ENCODE measurements at regions not wholly inside any gene's neighbourhood (a gene's known extent, or its start where the extent isn't known, plus 50 kb on each side); places are given as distances from the start of the nearest gene placed in this dataset.

- Mint-ChIP-seq H3K4me3 (no peak overlapping the region), H3K27ac (no peak overlapping the region), H3K9me3 (no peaks in the 10 kb centered on the region), H3K27me3 (ENCODE audit: insufficient read depth, low read depth, poor library complexity) (peaks cover 3% of the 10 kb centered on the region), H3K36me3 (ENCODE audit: low read depth) (no peaks in the 10 kb centered on the region), H3K4me1 (peaks cover 33% of the 10 kb centered on the region)
- Histone ChIP-seq H3K4me3 (no peak overlapping the region), H3K27ac (ENCODE audit: low read depth) (no peak overlapping the region), H2AFZ (no peak overlapping the region), H3K79me2 (replicated peaks; ENCODE audit: insufficient read depth) (no peaks in the 10 kb centered on the region), H4K20me1 (replicated peaks; ENCODE audit: insufficient read depth) (no peaks in the 10 kb centered on the region), H3K9me2 (ENCODE audit: insufficient read depth) (no peaks in the 10 kb centered on the region), H3K4me2 (no peak overlapping the region), H3K27me3 (ENCODE audit: insufficient read depth) (no peaks in the 10 kb centered on the region), H3K4me1 (ENCODE audit: insufficient read depth) (peaks cover 23% of the 10 kb centered on the region), H3F3A (replicated peaks; ENCODE audit: low read depth) (no peaks in the 10 kb centered on the region), H3K36me3 (ENCODE audit: insufficient read depth) (no peaks in the 10 kb centered on the region)
- ATAC-seq (no peak), DNase-seq (ENCODE audit: low spot score) (no peak)
- TF ChIP-seq JUNB (IDR thresholded peaks at IDR 0.05; ENCODE audit: unreplicated experiment) (no peak), ZNF462 (CRISPR knock-in tag; IDR thresholded peaks at IDR 0.05) (no peak), CTCF (conservative IDR thresholded peaks at IDR 0.05; ENCODE audit: low read depth in 2 of 2) (no peak), ZNF114 (CRISPR knock-in tag; IDR thresholded peaks at IDR 0.05) (no peak), EZH2phosphoT487 (IDR thresholded peaks at IDR 0.05; ENCODE audit: unreplicated experiment) (no peak), NANOG (IDR thresholded peaks at IDR 0.05; ENCODE audit: borderline replicate concordance) (no peak), STAT1 (IDR thresholded peaks at IDR 0.05; ENCODE audit: unreplicated experiment) (no peak), POLR2AphosphoS5 (IDR thresholded peaks at IDR 0.05; ENCODE audit: low read depth) (no peak), ETS1 (IDR thresholded peaks at IDR 0.05) (no peak), EZH2 (IDR thresholded peaks at IDR 0.05; ENCODE audit: low read depth, unreplicated experiment) (no peak)
These were observed 88.8 kb downstream of the MRM1 start for GRCh38 chr17:36690190-36690589.

Measured in GM23338 (cell line).